Fibroblast of lung (primary cell): ENCODE measurements at regions not wholly inside any gene's neighbourhood (a gene's known extent, or its start where the extent isn't known, plus 50 kb on each side); places are given as distances from the start of the nearest gene placed in this dataset.

Experiments
- DNase-seq, 2 donors: peaks; one replicate each; pipeline versions ENCODE4 v3.0.0 to v3.0.0-alpha.2; 2010; ENCODE audit warnings: low read depth in 2 of 2
- H2AFZ ChIP-seq: 2 replicates; pipeline ENCODE4 v1.5.1; 2012; ENCODE audit warnings: low read length, control low read depth, inconsistent platforms
- H3K27ac ChIP-seq: 2 replicates; pipeline ENCODE4 v1.5.1; 2011; ENCODE audit warnings: low read length, control low read depth; ENCODE audit not compliant: insufficient read depth
- H3K27me3 ChIP-seq: 2 replicates; pipeline ENCODE4 v1.5.1; 2011; ENCODE audit warnings: mild to moderate bottlenecking, low read length; ENCODE audit not compliant: control insufficient read depth, insufficient read depth
- H3K36me3 ChIP-seq: 2 replicates; pipeline ENCODE4 v1.5.1; 2011; ENCODE audit warnings: low read length; ENCODE audit not compliant: control insufficient read depth, insufficient read depth
- H3K4me1 ChIP-seq: 2 replicates; pipeline ENCODE4 v1.5.1; 2011; ENCODE audit warnings: low read length; ENCODE audit not compliant: control insufficient read depth, insufficient read depth; ENCODE audit errors: extremely low read depth
- H3K4me2 ChIP-seq: 2 replicates; pipeline ENCODE4 v1.5.1; 2011; ENCODE audit warnings: low read length, control low read depth; ENCODE audit not compliant: insufficient read depth; ENCODE audit errors: extremely low read depth
- H3K4me3 ChIP-seq, 4 experiments: fragments of 200-600 bp in 1 of 4; sonication (generic) in 1 of 4; replicated peaks in 1 of 4; 2 replicates each; pipeline ENCODE4 v1.5.1; 2011 to 2016; ENCODE audit warnings: low read length in 4 of 4, low read depth in 3 of 4, mild to moderate bottlenecking in 3 of 4, control low read depth in 2 of 4, inconsistent platforms in 1 of 4, mixed read lengths in 1 of 4; ENCODE audit not compliant: insufficient read depth in 1 of 4; ENCODE audit errors: control extremely low read depth in 1 of 4
- H3K79me2 ChIP-seq: 2 replicates; pipeline ENCODE4 v1.5.1; 2012; ENCODE audit warnings: mild to moderate bottlenecking, low read length, inconsistent platforms; ENCODE audit not compliant: control insufficient read depth, insufficient read depth
- H3K9ac ChIP-seq: 2 replicates; pipeline ENCODE4 v1.5.1; 2011; ENCODE audit warnings: mild to moderate bottlenecking, low read length, control low read depth; ENCODE audit not compliant: insufficient read depth
- H3K9me3 ChIP-seq: 2 replicates; pipeline ENCODE4 v1.5.1; 2012; ENCODE audit warnings: low read depth, low read length; ENCODE audit not compliant: control insufficient read depth, insufficient read depth
- H4K20me1 ChIP-seq: 2 replicates; pipeline ENCODE4 v1.5.1; 2011; ENCODE audit warnings: low read length; ENCODE audit not compliant: control insufficient read depth, insufficient read depth; ENCODE audit errors: extremely low read depth
- EZH2 ChIP-seq: IDR thresholded peaks from 2 replicates; pipeline ENCODE4 v1.5.1; 2012; ENCODE audit warnings: low read length, control low read depth, mild to moderate bottlenecking; ENCODE audit errors: missing control alignments
- TF ChIP-seq, protein P1 (sequence below), 2 donors: IDR thresholded peaks in 1 of 2; conservative IDR thresholded peaks in 1 of 2; 1 replicate in 1 of 2; 2 replicates in 1 of 2; pipeline ENCODE4 v1.5.1; 2011 to 2012; ENCODE audit warnings: low read length in 2 of 2, control low read depth in 1 of 2, inconsistent platforms in 1 of 2, low read depth in 1 of 2, mild to moderate bottlenecking in 1 of 2

DNA sequence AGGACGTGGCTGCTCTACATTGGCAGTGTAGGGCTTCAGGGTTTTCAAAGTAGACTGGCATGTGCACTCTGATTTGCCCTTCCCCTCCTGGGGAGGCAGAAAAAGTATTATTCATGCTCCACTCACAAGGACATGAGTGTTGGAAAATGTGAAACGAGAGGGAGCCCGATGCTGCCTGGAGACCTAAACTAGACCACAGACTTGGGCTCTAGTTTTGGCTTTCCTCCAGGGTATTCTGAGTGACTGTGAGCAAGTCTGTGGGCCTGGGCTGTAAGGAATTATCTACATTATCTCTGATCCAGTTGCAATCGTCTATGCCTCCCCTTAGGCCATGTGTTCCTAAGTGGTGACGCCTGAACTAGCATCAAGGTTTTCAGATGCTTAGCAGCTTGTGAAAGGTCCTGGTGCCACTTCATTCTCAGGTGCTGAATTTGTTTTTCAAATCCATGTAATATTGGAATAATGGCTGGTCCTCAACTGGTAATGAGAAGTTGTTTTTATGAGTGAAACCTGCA lies 55.0 kb downstream of the MRPL57 start:
- H3K79me2 ChIP-seq, result no peaks in the 10 kb centered on the region
- no peak overlapping the region for H3K9ac ChIP-seq
- H2AFZ ChIP-seq, result no peak overlapping the region
- no peaks in the 10 kb centered on the region for H4K20me1 ChIP-seq
- no peak for DNase-seq
- no peak for TF ChIP-seq EZH2
- TF ChIP-seq, protein P1, sequence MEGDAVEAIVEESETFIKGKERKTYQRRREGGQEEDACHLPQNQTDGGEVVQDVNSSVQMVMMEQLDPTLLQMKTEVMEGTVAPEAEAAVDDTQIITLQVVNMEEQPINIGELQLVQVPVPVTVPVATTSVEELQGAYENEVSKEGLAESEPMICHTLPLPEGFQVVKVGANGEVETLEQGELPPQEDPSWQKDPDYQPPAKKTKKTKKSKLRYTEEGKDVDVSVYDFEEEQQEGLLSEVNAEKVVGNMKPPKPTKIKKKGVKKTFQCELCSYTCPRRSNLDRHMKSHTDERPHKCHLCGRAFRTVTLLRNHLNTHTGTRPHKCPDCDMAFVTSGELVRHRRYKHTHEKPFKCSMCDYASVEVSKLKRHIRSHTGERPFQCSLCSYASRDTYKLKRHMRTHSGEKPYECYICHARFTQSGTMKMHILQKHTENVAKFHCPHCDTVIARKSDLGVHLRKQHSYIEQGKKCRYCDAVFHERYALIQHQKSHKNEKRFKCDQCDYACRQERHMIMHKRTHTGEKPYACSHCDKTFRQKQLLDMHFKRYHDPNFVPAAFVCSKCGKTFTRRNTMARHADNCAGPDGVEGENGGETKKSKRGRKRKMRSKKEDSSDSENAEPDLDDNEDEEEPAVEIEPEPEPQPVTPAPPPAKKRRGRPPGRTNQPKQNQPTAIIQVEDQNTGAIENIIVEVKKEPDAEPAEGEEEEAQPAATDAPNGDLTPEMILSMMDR (conservative IDR thresholded peaks at IDR 0.05 in 1 of 2, IDR thresholded peaks at IDR 0.05 in 1 of 2; ENCODE audit: low read depth in 1 of 2, low read length in 2 of 2), result no peak
- H3K27me3 ChIP-seq, result peaks cover 6% of the 10 kb centered on the region
- no peak overlapping the region for H3K4me2 ChIP-seq
- H3K4me3 ChIP-seq, result no peak overlapping the region
- H3K27ac ChIP-seq, result no peak overlapping the region
- H3K36me3 ChIP-seq, result no peaks in the 10 kb centered on the region
- H3K4me1 ChIP-seq, result no peaks in the 10 kb centered on the region
- H3K9me3 ChIP-seq, result no peaks in the 10 kb centered on the region

DNA sequence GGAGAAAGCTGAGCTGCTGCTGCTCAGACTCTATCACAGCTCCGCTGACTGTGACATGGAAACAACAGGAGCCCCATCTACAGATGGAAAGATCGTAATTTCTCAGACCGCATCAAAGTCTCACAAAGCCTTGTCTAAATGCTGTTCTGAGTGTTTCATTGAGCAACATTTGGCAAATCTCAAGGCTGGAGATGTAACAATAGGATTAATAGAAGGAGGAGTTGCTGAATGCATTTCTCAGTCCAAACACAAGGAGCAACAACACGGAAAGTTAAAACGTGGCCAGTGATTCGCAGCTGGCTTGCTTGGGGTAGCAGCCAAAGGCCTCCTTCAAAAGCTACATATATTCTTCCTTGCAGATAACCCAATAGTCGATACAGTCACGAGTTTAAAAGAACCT lies 55.7 kb downstream of the MRPL57 start:
- Histone ChIP-seq H3K27me3 (peaks cover 4% of the 10 kb centered on the region), H3K9ac (no peak overlapping the region), H3K4me1 (no peaks in the 10 kb centered on the region), H3K79me2 (no peaks in the 10 kb centered on the region), H4K20me1 (no peaks in the 10 kb centered on the region), H3K4me2 (peak overlapping the region; percentile 40), H3K27ac (no peak overlapping the region), H2AFZ (no peak overlapping the region), H3K36me3 (no peaks in the 10 kb centered on the region), H3K4me3 (peak overlapping the region in 1 of 4 experiments; percentile 29), H3K9me3 (no peaks in the 10 kb centered on the region)
- TF ChIP-seq, protein P1 (conservative IDR thresholded peaks at IDR 0.05 in 1 of 2, IDR thresholded peaks at IDR 0.05 in 1 of 2; ENCODE audit: low read depth in 1 of 2, low read length in 2 of 2), result peak in 1 of 2 donors; percentile 29
- no peak for TF ChIP-seq EZH2
- peak in 1 of 2 donors; percentile 78 for DNase-seq

DNA sequence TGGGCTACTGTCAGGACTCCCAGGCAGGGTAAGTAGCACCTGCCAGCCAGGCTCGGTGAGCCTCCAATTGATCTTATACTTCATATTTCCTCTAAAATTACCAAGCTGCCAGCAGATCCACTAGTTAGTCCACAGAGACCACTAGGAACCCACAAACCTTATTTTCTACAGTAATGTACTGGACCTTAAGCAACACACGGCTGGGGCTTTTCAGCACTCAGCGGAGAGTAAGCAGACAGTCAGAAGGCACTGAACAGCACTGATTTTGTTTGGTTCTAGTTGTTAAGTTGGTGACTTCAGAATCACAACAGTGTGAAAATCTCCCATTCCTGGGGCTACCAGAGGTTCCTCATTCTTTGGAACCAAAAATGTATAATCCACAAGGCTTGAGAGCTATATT lies 56.1 kb downstream of the MRPL57 start:
- Histone ChIP-seq H3K9me3 (no peaks in the 10 kb centered on the region), H3K36me3 (no peaks in the 10 kb centered on the region), H2AFZ (no peak overlapping the region), H3K9ac (no peak overlapping the region), H3K4me1 (no peaks in the 10 kb centered on the region), H3K4me3 (peak overlapping the region in 1 of 4 experiments; percentile 29), H3K79me2 (no peaks in the 10 kb centered on the region), H3K27ac (no peak overlapping the region), H3K27me3 (peaks cover 4% of the 10 kb centered on the region), H4K20me1 (no peaks in the 10 kb centered on the region), H3K4me2 (peak overlapping the region; percentile 40)
- no peak for DNase-seq
- no peak for TF ChIP-seq EZH2
- TF ChIP-seq, protein P1 (conservative IDR thresholded peaks at IDR 0.05 in 1 of 2, IDR thresholded peaks at IDR 0.05 in 1 of 2; ENCODE audit: low read depth in 1 of 2, low read length in 2 of 2), result no peak
